Uterus (tissue), 2 donors: ENCODE measurements at regions not wholly inside any gene's neighbourhood (a gene's known extent, or its start where the extent isn't known, plus 50 kb on each side); places are given as distances from the start of the nearest gene placed in this dataset.

Experiments used
- CTCF ChIP-seq, 4 experiments: fragments of 200-600 bp in 2 of 4; fragments of 450-650 bp in 2 of 4; sonication (generic) in 2 of 4; IDR thresholded peaks; one replicate each; pipeline ENCODE4 v1.5.1; 2016 to 2019; ENCODE audit warnings: antibody characterized with exemption in 4 of 4, mild to moderate bottlenecking in 2 of 4, moderate library complexity in 1 of 4
- POLR2A ChIP-seq, 2 donors: fragments of 450-650 bp; IDR thresholded peaks; one replicate each; pipeline ENCODE4 v1.6.1; 2016; ENCODE audit warnings: antibody characterized with exemption in 2 of 2, mild to moderate bottlenecking in 1 of 2, moderate library complexity in 1 of 2

DNA sequence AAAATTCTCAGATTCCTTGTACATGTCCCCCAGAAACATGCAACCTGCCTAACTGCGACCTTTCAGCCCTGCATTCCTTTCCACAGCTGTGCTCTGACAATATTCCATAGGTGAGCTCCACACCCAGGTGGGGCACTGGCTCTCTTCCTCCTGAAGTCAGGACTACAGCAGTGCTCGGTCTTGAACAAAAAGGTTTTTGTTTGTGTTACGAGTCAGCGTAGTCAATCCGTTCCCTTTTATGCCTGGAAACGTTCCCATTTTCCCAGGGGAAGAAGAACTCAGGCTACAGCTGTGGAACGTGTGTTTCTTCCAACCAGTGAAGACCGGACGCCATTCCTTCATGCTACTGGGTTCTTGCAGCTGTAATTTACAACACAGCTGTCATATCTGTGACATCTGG, 52.4 kb upstream of the PFKP start:
- TF ChIP-seq CTCF (IDR thresholded peaks at IDR 0.05) (no peak), POLR2A (IDR thresholded peaks at IDR 0.05) (no peak)
